ENCODE measurements at regions not wholly inside any gene's neighbourhood (a gene's known extent, or its start where the extent isn't known, plus 50 kb on each side); places are given as distances from the start of the nearest gene placed in this dataset.

GRCh38 chr12:30146561-30146960, 362.8 kb upstream of the TMTC1 start:
- H3K4me2 ChIP-seq = no peak overlapping the region
- no peaks in the 10 kb centered on the region for H3K9me3 ChIP-seq
- no peaks in the 10 kb centered on the region for H4K20me1 ChIP-seq
- H3K4me1 ChIP-seq = no peaks in the 10 kb centered on the region
- no peak overlapping the region for H3K27ac ChIP-seq
- H3K9ac ChIP-seq = no peak overlapping the region
- H3K36me3 ChIP-seq = no peaks in the 10 kb centered on the region
- no peak for TF ChIP-seq Cebpa-rat (IDR thresholded peaks at IDR 0.05)
- no peaks in the 10 kb centered on the region for H3K27me3 ChIP-seq
- H3K4me3 ChIP-seq = no peak overlapping the region

- H3K9me3 ChIP-seq = no peaks in the 10 kb centered on the region
- H3K27ac ChIP-seq = no peak overlapping the region
- no peak overlapping the region for H3K4me2 ChIP-seq
- no peak overlapping the region for H3K4me3 ChIP-seq
- no peaks in the 10 kb centered on the region for H3K27me3 ChIP-seq
- H3K4me1 ChIP-seq = no peaks in the 10 kb centered on the region
- TF ChIP-seq Cebpa-rat (IDR thresholded peaks at IDR 0.05) = no peak
- no peak overlapping the region for H3K9ac ChIP-seq
- no peaks in the 10 kb centered on the region for H4K20me1 ChIP-seq
- H3K36me3 ChIP-seq = no peaks in the 10 kb centered on the region
Measured at GRCh38 chr12:30145684-30146032, 361.9 kb upstream of the TMTC1 start.

- H4K20me1 ChIP-seq = no peaks in the 10 kb centered on the region
Measured at GRCh38 chr12:30144777-30145683, 361.3 kb upstream of the TMTC1 start.

GRCh38 chr12:30142301-30142700, 358.6 kb upstream of the TMTC1 start:
- Histone ChIP-seq H3K36me3 (no peaks in the 10 kb centered on the region), H3K4me1 (no peaks in the 10 kb centered on the region), H3K4me3 (no peak overlapping the region), H3K27ac (no peak overlapping the region), H3K27me3 (no peaks in the 10 kb centered on the region), H3K4me2 (no peak overlapping the region), H3K9me3 (no peaks in the 10 kb centered on the region), H3K9ac (no peak overlapping the region), H4K20me1 (no peaks in the 10 kb centered on the region)
- TF ChIP-seq Cebpa-rat (IDR thresholded peaks at IDR 0.05) = no peak

More at GRCh38 chr12:30144777-30145683, 361.3 kb upstream of the TMTC1 start:
- Histone ChIP-seq H3K9ac (no peak overlapping the region), H3K4me2 (no peak overlapping the region), H3K4me3 (no peak overlapping the region), H3K27me3 (no peaks in the 10 kb centered on the region), H3K36me3 (no peaks in the 10 kb centered on the region), H3K4me1 (no peaks in the 10 kb centered on the region), H3K9me3 (no peaks in the 10 kb centered on the region), H3K27ac (no peak overlapping the region)
- TF ChIP-seq Cebpa-rat (IDR thresholded peaks at IDR 0.05) = no peak

GRCh38 chr12:30138483-30138882, 354.7 kb upstream of the TMTC1 start:
- TF ChIP-seq Cebpa-rat (IDR thresholded peaks at IDR 0.05) = no peak
- Histone ChIP-seq H3K27me3 (no peaks in the 10 kb centered on the region), H3K4me3 (no peak overlapping the region), H3K4me2 (no peak overlapping the region), H3K36me3 (no peaks in the 10 kb centered on the region), H3K9me3 (no peaks in the 10 kb centered on the region), H3K27ac (no peak overlapping the region), H3K9ac (no peak overlapping the region), H4K20me1 (no peaks in the 10 kb centered on the region), H3K4me1 (no peaks in the 10 kb centered on the region)

- Histone ChIP-seq H3K4me3 (no peak overlapping the region), H3K4me2 (no peak overlapping the region), H3K27ac (no peak overlapping the region), H3K9me3 (no peaks in the 10 kb centered on the region), H3K36me3 (no peaks in the 10 kb centered on the region), H4K20me1 (no peaks in the 10 kb centered on the region), H3K27me3 (no peaks in the 10 kb centered on the region), H3K9ac (no peak overlapping the region), H3K4me1 (no peaks in the 10 kb centered on the region)
- TF ChIP-seq Cebpa-rat (IDR thresholded peaks at IDR 0.05) = no peak
Measured at GRCh38 chr12:30136696-30137095, 353.0 kb upstream of the TMTC1 start.

GRCh38 chr12:30135776-30136175, 352.0 kb upstream of the TMTC1 start:
- TF ChIP-seq Cebpa-rat (IDR thresholded peaks at IDR 0.05) = no peak
- H4K20me1 ChIP-seq = no peaks in the 10 kb centered on the region
- no peak overlapping the region for H3K27ac ChIP-seq
- H3K4me1 ChIP-seq = no peaks in the 10 kb centered on the region
- no peaks in the 10 kb centered on the region for H3K36me3 ChIP-seq
- H3K9ac ChIP-seq = no peak overlapping the region
- H3K9me3 ChIP-seq = no peaks in the 10 kb centered on the region
- no peak overlapping the region for H3K4me2 ChIP-seq
- H3K4me3 ChIP-seq = no peak overlapping the region
- no peaks in the 10 kb centered on the region for H3K27me3 ChIP-seq

- no peak overlapping the region for H3K9ac ChIP-seq
Measured at GRCh38 chr12:30134229-30134628, 350.5 kb upstream of the TMTC1 start.

GRCh38 chr12:30126944-30127343, 343.2 kb upstream of the TMTC1 start:
- no peak overlapping the region for H3K9ac ChIP-seq
- H3K36me3 ChIP-seq = no peaks in the 10 kb centered on the region
- H3K4me3 ChIP-seq = no peak overlapping the region
- no peaks in the 10 kb centered on the region for H3K27me3 ChIP-seq
- H3K9me3 ChIP-seq = no peaks in the 10 kb centered on the region
- H3K4me2 ChIP-seq = no peak overlapping the region
- no peak for TF ChIP-seq Cebpa-rat (IDR thresholded peaks at IDR 0.05)
- no peak overlapping the region for H3K27ac ChIP-seq
- H3K4me1 ChIP-seq = no peaks in the 10 kb centered on the region
- no peaks in the 10 kb centered on the region for H4K20me1 ChIP-seq

More at GRCh38 chr12:30134229-30134628, 350.5 kb upstream of the TMTC1 start:
- Histone ChIP-seq H3K4me1 (no peaks in the 10 kb centered on the region), H3K36me3 (no peaks in the 10 kb centered on the region), H4K20me1 (no peaks in the 10 kb centered on the region), H3K27me3 (no peaks in the 10 kb centered on the region), H3K4me2 (no peak overlapping the region), H3K27ac (no peak overlapping the region), H3K9me3 (no peaks in the 10 kb centered on the region), H3K4me3 (no peak overlapping the region)
- no peak for TF ChIP-seq Cebpa-rat (IDR thresholded peaks at IDR 0.05)

GRCh38 chr12:30120522-30120921, 336.8 kb upstream of the TMTC1 start:
- Histone ChIP-seq H3K4me3 (no peak overlapping the region), H3K4me2 (no peak overlapping the region), H3K27me3 (no peaks in the 10 kb centered on the region), H3K9me3 (no peaks in the 10 kb centered on the region), H4K20me1 (no peaks in the 10 kb centered on the region), H3K9ac (no peak overlapping the region), H3K36me3 (no peaks in the 10 kb centered on the region), H3K27ac (no peak overlapping the region), H3K4me1 (no peaks in the 10 kb centered on the region)
- TF ChIP-seq Cebpa-rat (IDR thresholded peaks at IDR 0.05) = no peak

Measured in BLaER1 (cell line).